Frontal cortex (tissue), 3 donors: ENCODE measurements at regions not wholly inside any gene's neighbourhood (a gene's known extent, or its start where the extent isn't known, plus 50 kb on each side); places are given as distances from the start of the nearest gene placed in this dataset.

Experiments
- DNase-seq, 2 donors: peaks; one replicate each; pipeline ENCODE4 v3.0.0; 2012; ENCODE audit warnings: low spot score in 2 of 2
- FAIRE-seq: peaks from 2 replicates; lab custom pipeline; 2012; peaks lifted over from hg19 to GRCh38; lab: Jason Lieb, UNC
- donor health status: control.
- donor health status: control.
- donor health status: control.

GRCh38 chr12:30268041-30268440 is 427.6 kb downstream of the IPO8 start:
- DNase-seq (no peak), FAIRE-seq (no peak)

- DNase-seq (no peak), FAIRE-seq (no peak)
Observed at GRCh38 chr12:30263434-30263833, 432.2 kb downstream of the IPO8 start.

DNA sequence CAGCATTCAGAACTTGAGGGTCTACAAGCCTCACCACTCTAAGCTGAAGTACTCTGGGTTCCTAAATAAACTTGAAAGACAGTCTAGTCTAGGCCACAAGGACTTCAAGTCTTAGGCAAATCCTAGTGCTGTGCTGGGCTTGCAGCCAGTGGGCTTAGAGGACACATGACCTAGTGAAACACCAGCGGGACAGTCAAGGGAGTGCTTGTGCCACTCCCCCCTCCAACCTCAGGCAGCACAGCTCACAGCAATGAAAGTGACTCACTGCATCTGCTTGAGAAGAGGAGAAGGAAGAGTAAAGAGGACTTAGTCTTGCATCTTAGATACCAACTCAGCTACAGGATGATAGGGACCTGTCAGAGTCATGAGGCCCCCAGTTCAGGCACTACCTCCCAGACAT is 438.1 kb downstream of the IPO8 start:
- FAIRE-seq (no peak), DNase-seq (no peak)

GRCh38 chr12:30251546-30251945 is 444.1 kb downstream of the IPO8 start:
- DNase-seq (no peak), FAIRE-seq (no peak)

DNA sequence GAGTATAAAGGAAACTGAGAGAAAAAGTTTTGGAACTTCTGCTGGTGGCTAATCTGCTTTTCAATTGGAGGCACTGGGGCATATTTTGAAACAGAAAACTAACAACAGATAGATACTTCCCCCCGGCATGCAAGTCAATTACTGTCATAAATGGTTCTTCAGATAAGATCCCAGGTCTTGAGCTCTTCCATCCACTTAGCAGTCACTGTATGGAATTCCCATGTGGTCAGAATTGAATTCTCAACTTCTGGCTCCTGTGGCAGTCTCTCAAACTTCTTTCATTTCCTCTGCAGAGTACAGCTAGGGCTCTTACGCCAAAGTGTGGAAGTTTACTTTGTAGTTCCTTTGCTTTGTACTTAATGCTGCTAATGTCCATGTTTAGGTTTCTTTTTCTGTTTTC is 452.2 kb downstream of the IPO8 start:
- no peak for FAIRE-seq
- DNase-seq: no peak

GRCh38 chr12:30219047-30219446 is 435.3 kb upstream of the TMTC1 start:
- DNase-seq: no peak

DNA sequence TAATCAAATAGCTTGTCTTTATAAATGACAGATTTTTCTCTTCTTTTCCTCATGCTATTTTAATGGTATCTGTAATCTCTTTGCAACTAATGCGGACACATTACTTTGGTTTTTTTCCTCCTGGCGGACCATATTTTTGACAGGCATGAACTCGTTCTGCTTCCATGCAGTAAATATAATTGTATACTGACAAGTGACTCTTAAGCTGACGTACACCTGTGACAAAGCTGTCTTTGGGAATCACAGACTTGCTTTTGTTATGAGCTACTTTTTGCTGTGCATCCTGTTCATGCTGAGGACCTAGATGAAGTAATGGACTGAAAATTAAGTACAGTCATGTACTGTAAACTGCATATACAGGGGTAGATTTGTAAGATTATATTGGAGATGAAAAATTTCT is 434.3 kb upstream of the TMTC1 start:
- DNase-seq: no peak
- FAIRE-seq: no peak

More at GRCh38 chr12:30219047-30219446, 435.3 kb upstream of the TMTC1 start:
- no peak for FAIRE-seq

- FAIRE-seq: no peak
Observed at GRCh38 chr12:30213166-30213565, 429.4 kb upstream of the TMTC1 start.

GRCh38 chr12:30211743-30212142 is 428.0 kb upstream of the TMTC1 start:
- FAIRE-seq: no peak

More at GRCh38 chr12:30213166-30213565, 429.4 kb upstream of the TMTC1 start:
- DNase-seq: no peak

DNA sequence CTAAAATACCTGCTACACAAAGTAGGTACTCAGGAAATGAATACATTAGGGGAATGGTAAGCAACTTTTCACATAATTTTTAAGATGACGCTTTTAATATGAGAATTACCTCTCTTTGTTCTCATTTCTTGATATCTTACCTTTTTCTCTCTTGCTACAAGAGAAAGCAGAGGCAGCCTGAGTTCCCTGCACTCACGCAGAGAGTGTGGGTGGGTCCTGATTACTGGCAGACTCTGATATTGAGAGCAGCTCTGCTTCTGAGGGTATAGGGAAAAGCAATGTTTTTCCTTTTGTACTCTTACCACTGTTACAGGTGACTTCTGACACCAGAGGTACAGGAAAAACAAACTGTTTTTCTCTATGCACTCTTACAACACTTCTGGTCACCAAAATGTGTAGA is 420.2 kb upstream of the TMTC1 start:
- FAIRE-seq (no peak), DNase-seq (no peak)

More at GRCh38 chr12:30211743-30212142, 428.0 kb upstream of the TMTC1 start:
- no peak for DNase-seq

- FAIRE-seq (no peak), DNase-seq (no peak)
Observed at GRCh38 chr12:30202521-30203254, 418.9 kb upstream of the TMTC1 start.

DNA sequence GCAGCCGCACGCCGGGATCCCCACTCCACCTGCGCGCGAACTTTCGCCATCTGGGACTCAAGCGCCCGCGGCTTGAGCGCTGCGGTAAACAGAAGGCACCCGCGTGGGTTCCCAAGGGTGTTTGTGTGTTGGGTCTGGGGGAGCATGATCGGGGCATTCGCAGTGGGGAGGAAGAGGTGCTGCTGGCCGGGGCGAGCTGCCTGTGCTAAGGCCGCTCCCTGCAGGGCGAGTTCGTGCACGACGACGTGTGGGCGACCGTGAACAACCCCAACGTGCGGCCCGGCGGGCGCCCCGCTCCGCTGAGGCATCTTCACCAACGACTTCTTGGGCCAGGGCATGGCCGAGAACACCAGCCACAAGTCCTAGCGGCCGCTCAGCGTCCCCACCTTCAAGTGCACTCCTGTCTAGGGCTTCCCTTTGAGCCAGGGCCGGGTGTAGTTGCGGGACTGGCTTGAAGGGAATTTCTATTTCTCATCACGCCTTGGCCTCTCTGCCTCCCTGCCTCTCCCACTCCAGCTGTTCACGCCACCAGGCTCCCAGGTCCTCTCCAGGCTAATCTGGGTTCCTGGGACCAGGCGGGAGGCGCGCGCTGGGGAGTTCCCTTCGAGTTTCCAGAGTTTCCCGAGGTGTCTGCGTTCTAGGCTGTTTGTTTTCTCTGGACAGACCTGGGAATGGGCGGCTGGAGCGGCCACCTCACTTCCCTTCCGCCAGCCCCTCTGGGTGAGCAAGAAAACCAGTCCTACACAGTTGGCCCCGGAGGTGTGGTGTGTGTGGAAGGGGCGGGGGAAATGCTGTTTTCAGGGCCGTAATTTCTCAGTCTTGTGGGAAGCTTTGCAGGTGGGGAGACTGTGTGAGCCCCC is 417.8 kb upstream of the TMTC1 start:
- DNase-seq (no peak), FAIRE-seq (no peak)

DNA sequence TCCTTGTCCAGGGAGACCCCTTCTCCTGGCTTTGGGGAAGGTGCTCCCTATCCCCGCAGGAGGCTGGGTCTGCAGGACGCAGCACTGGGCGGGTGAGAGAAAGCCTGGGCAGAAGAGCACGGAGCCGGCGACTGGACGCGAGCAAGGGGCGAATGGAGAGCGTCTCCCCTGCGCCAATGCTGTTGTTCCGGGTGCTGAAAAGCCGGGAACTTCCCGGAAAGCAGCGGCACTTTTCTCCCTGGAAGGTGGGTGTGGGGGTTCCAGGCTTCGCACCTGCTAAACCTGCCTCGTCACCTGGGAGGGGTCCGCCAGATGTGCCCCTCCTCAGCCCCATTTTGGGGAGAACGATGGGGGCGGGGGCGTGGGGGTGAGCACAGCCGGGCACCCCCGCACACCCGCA is 417.1 kb upstream of the TMTC1 start:
- FAIRE-seq (no peak), DNase-seq (no peak)

- FAIRE-seq (no peak), DNase-seq (no peak)
Observed at GRCh38 chr12:30197392-30198057, 413.8 kb upstream of the TMTC1 start.

DNA sequence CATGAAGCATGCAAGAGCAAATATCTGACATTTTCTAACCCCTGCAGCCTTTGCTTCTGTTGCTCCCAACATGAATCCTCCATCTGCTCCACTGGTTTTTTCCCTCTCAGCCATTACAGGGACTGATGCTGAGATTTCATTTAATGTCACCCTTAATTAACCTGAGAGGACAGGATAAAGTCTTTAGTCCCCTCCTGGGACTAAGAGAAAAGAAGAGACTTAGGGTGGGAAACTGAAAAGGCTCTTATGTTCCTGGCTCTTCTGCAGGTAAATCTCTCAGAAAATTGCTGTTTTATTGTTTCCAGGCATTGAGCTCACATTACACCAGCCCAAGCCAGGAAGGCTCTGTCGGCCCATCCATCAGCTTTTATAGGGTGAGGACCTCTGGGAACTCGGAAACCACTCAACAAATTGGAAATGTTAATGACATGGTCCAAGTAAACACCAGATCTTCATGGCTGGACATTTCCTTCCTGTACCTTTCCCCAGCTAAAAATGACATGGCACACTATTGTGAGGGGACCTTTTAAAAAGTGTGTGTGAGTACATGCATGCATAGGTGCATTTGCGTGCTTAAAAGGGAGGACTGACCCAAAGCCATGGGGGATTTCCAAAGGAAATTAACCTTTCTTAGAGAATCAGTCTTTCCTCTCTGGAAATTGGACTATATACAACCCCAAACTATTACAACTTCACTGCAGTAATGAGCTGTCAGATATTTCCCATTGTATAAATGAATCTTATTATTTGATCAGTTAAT is 408.1 kb upstream of the TMTC1 start:
- FAIRE-seq (no peak), DNase-seq (no peak)

DNA sequence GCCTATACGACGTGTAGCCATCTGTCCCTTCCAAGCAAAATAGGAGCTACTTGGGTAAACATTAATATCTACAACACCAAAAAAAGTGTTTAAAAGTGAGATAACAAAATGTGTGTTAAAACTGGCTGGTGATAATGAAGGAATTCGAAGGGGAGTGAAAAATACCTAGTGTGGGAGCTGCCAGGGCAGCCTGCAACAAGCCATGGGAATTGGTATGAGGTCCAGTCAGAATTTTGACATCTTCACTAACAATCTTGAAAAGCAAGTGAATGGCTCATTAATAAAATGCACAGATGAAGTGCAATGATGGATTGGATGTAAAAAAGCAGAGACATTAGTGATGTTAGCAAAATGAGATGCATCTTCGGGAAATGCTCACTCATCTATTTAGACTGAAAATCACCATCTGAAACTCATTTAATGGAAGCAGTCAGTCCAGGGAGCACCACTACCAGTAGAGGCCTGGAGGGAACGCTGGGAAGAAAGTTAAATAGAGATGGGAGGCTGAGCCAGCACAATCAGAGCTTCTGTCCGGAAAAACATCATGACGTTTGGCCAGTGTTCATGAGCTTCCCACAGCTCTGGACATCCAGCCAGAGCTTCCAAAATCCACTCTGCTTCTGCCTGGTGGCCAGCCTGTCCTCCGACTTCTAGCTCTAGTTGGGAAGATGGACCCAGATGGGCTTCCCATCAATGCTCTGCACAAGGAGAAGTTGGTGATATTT is 405.0 kb upstream of the TMTC1 start:
- no peak for DNase-seq
- FAIRE-seq: no peak

DNA sequence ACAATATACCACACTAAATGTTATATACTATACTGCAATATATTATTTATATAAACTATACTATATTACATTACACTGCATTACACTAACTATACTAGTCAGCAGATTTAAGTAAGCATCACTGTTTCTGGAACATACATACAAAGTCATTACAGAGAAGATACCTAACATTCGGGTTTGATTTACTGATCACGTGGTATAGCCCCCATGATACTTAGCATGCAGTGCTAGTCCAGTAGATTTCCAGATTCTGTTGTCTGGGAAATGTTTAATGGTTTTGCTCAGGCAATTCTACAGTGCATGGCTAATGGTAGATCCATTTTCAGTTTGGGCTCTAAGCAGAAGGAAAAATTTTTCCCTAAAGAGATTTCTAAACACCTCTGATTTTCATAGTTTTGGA is 403.7 kb upstream of the TMTC1 start:
- no peak for DNase-seq
- FAIRE-seq: no peak

DNA sequence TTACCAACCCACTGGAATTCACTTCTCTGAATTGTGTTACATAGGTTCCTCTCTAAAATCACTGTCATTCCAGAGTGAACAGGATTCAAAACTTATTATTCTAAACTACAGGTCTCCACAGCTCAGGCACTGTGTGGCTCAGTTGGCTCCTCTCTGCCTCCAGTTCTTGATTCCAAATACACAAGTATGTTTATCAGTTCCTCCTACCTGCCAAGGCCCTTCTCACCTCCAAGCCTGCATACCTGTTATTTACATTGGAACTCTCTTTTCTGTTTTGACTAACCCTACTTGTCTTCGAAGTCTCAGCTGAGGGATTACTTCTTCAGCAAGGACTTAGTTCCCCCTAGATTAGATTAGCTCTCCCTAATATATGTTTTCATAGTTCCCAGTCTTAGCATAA is 397.6 kb upstream of the TMTC1 start:
- FAIRE-seq (no peak), DNase-seq (no peak)

- FAIRE-seq (no peak), DNase-seq (no peak)
Observed at GRCh38 chr12:30180602-30181001, 396.9 kb upstream of the TMTC1 start.
